H9 (cell line): ENCODE measurements at regions not wholly inside any gene's neighbourhood (a gene's known extent, or its start where the extent isn't known, plus 50 kb on each side); places are given as distances from the start of the nearest gene placed in this dataset.

Experiments used
- DNase-seq: peaks from one replicate; pipeline ENCODE4 v3.0.0-alpha.2; 2017
- H2AFZ ChIP-seq: one replicate; pipeline ENCODE4 v1.6.1; 2013; ENCODE audit warnings: mild to moderate bottlenecking, low read length, control low read depth, moderate library complexity
- H2AK5ac ChIP-seq: 2 replicates; pipeline ENCODE4 v1.6.1; 2013; ENCODE audit warnings: low read length, control low read depth, mixed read lengths; ENCODE audit not compliant: insufficient read length
- H2BK120ac ChIP-seq: one replicate; pipeline ENCODE4 v1.6.1; 2013; ENCODE audit warnings: low read depth, mild to moderate bottlenecking, low read length, control low read depth, inconsistent platforms; ENCODE audit not compliant: poor library complexity, severe bottlenecking
- H2BK12ac ChIP-seq: 2 replicates; pipeline ENCODE4 v1.6.1; 2013; ENCODE audit warnings: low read length, control low read depth, mixed read lengths, low read depth; ENCODE audit not compliant: insufficient read length
- H2BK15ac ChIP-seq: 2 replicates; pipeline ENCODE4 v1.6.1; 2013; ENCODE audit warnings: low read depth, low read length, control low read depth
- H2BK20ac ChIP-seq: one replicate; pipeline ENCODE4 v1.6.1; 2013; ENCODE audit warnings: low read depth, mild to moderate bottlenecking, low read length, control low read depth, inconsistent platforms; ENCODE audit not compliant: poor library complexity, severe bottlenecking
- H2BK5ac ChIP-seq: 2 replicates; pipeline ENCODE4 v1.6.1; 2013; ENCODE audit warnings: low read length, control low read depth, mixed read lengths; ENCODE audit not compliant: insufficient read length
- H3K14ac ChIP-seq: 2 replicates; pipeline ENCODE4 v1.6.1; 2013; ENCODE audit warnings: low read length, control low read depth; ENCODE audit not compliant: insufficient read depth
- H3K18ac ChIP-seq: 2 replicates; pipeline ENCODE4 v1.6.1; 2013; ENCODE audit warnings: low read depth, mild to moderate bottlenecking, mixed read lengths, low read length, control low read depth; ENCODE audit not compliant: insufficient read length
- H3K23ac ChIP-seq: 2 replicates; pipeline ENCODE4 v1.6.1; 2013; ENCODE audit warnings: low read length, control low read depth, mixed read lengths, low read depth; ENCODE audit not compliant: insufficient read length
- H3K23me2 ChIP-seq: 2 replicates; pipeline ENCODE4 v1.6.1; 2013; ENCODE audit warnings: low read depth, mild to moderate bottlenecking, mixed read lengths, low read length, control low read depth; ENCODE audit not compliant: insufficient read length, poor library complexity, severe bottlenecking
- H3K27ac ChIP-seq: 2 replicates; pipeline ENCODE4 v1.5.1; 2013; ENCODE audit warnings: low read length, control low read depth, mixed read lengths, low read depth; ENCODE audit not compliant: insufficient read length
- H3K27me3 ChIP-seq: 2 replicates; pipeline ENCODE4 v1.6.1; 2013; ENCODE audit warnings: low read length, control low read depth, inconsistent platforms; ENCODE audit not compliant: insufficient read depth
- H3K4ac ChIP-seq: 2 replicates; pipeline ENCODE4 v1.6.1; 2013; ENCODE audit warnings: low read depth, mild to moderate bottlenecking, control low read depth, inconsistent platforms, low read length, moderate library complexity
- H3K4me1 ChIP-seq: 2 replicates; pipeline ENCODE4 v1.6.1; 2013; ENCODE audit warnings: low read length, control low read depth, inconsistent platforms; ENCODE audit not compliant: insufficient read depth
- H3K4me2 ChIP-seq: 2 replicates; pipeline ENCODE4 v1.6.1; 2013; ENCODE audit warnings: low read length, control low read depth, mixed read lengths; ENCODE audit not compliant: insufficient read length, insufficient read depth
- H3K56ac ChIP-seq: 2 replicates; pipeline ENCODE4 v1.6.1; 2013; ENCODE audit warnings: low read depth, mild to moderate bottlenecking, mixed read lengths, low read length, control low read depth; ENCODE audit not compliant: insufficient read length
- H3K79me1 ChIP-seq: 2 replicates; pipeline ENCODE4 v1.6.1; 2013; ENCODE audit warnings: low read depth, mild to moderate bottlenecking, moderate library complexity, low read length, control low read depth, inconsistent platforms; ENCODE audit not compliant: insufficient read depth, poor library complexity, severe bottlenecking
- H3K79me2 ChIP-seq: 2 replicates; pipeline ENCODE4 v1.6.1; 2013; ENCODE audit warnings: low read length, control low read depth, inconsistent platforms; ENCODE audit not compliant: insufficient read depth
- H3K9ac ChIP-seq: 2 replicates; pipeline ENCODE4 v1.6.1; 2013; ENCODE audit warnings: low read length, control low read depth, mixed read lengths; ENCODE audit not compliant: insufficient read length; ENCODE audit errors: extremely low read depth
- H3K9me3 ChIP-seq: one replicate; pipeline ENCODE4 v1.6.1; 2013; ENCODE audit warnings: low read depth, low read length, inconsistent platforms; ENCODE audit not compliant: control insufficient read depth
- H3T11ph ChIP-seq: one replicate; pipeline ENCODE4 v1.6.1; 2013; ENCODE audit warnings: mild to moderate bottlenecking, low read length, control low read depth, inconsistent platforms
- H4K20me1 ChIP-seq: one replicate; pipeline ENCODE4 v1.6.1; 2013; ENCODE audit not compliant: control insufficient read depth, insufficient read length, insufficient read depth
- H4K5ac ChIP-seq: 2 replicates; pipeline ENCODE4 v1.6.1; 2013; ENCODE audit warnings: low read depth, mild to moderate bottlenecking, mixed read lengths, low read length, control low read depth; ENCODE audit not compliant: insufficient read length
- H4K8ac ChIP-seq: replicated peaks from 2 replicates; pipeline ENCODE4 v1.6.1; 2013; ENCODE audit warnings: low read length, control low read depth, mixed read lengths, low read depth; ENCODE audit not compliant: insufficient read length
- H4K91ac ChIP-seq: 2 replicates; pipeline ENCODE4 v1.6.1; 2013; ENCODE audit warnings: low read depth, mild to moderate bottlenecking, moderate library complexity, mixed read lengths, low read length, control low read depth; ENCODE audit not compliant: insufficient read length
- H3K27ac Mint-ChIP-seq, 3 experiments: 2 replicates in 2 of 3; 3 replicates in 1 of 3; pipeline ENCODE4 v1.8.0; 2020 to 2021; ENCODE audit warnings: mixed read lengths in 3 of 3, mild to moderate bottlenecking in 1 of 3, moderate library complexity in 1 of 3
- H3K27me3 Mint-ChIP-seq: 2 replicates; pipeline ENCODE4 v1.8.0; 2021; ENCODE audit warnings: low read depth, mild to moderate bottlenecking, moderate library complexity, mixed read lengths
- H3K36me3 Mint-ChIP-seq, 3 experiments: 2 replicates in 2 of 3; 3 replicates in 1 of 3; pipeline ENCODE4 v1.8.0; 2020 to 2021; ENCODE audit warnings: low read depth in 3 of 3, mixed read lengths in 3 of 3; ENCODE audit not compliant: insufficient read depth in 1 of 3
- H3K4me1 Mint-ChIP-seq, 2 experiments: 2 replicates each; pipeline ENCODE4 v1.8.0; 2020; ENCODE audit warnings: mixed read lengths in 2 of 2
- H3K4me3 Mint-ChIP-seq, 2 experiments: 2 replicates in 1 of 2; 3 replicates in 1 of 2; pipeline ENCODE4 v1.8.0; 2020 to 2021; ENCODE audit warnings: mild to moderate bottlenecking in 2 of 2, mixed read lengths in 2 of 2, moderate library complexity in 1 of 2
- H3K9me3 Mint-ChIP-seq, 2 experiments: 2 replicates in 1 of 2; 3 replicates in 1 of 2; pipeline ENCODE4 v1.8.0; 2020; ENCODE audit warnings: mild to moderate bottlenecking in 2 of 2, mixed read lengths in 2 of 2, moderate library complexity in 1 of 2
- WGBS: extraction: QIAGEN DNeasy Blood & Tissue Kit; methylation state at CpG from one replicate; pipeline ENCODE4 v1.1.7; 2013; ENCODE audit warnings: missing lambda C conversion rate, low lambda C conversion rate, mixed read lengths; ENCODE audit not compliant: insufficient read length; ENCODE audit errors: extremely low coverage; 5-methylcytosine and 5-hydroxymethylcytosine counted together
- TF ChIP-seq, protein P1 (sequence below): fragments of 200-600 bp; sonication (generic); conservative IDR thresholded peaks from 3 replicates; pipeline ENCODE4 v1.8.0; 2021; ENCODE audit warnings: antibody characterized with exemption, mild to moderate bottlenecking

GRCh38 chr2:177051278-177051677 is 161.3 kb upstream of the HNRNPA3 start:
- Mint-ChIP-seq H3K9me3 (no peaks in the 10 kb centered on the region), H3K4me1 (no peaks in the 10 kb centered on the region), H3K27ac (no peak overlapping the region), H3K36me3 (no peaks in the 10 kb centered on the region), H3K4me3 (no peak overlapping the region), H3K27me3 (no peaks in the 10 kb centered on the region; the same call in none of the 2 replicates)
- H2BK20ac ChIP-seq = no peak overlapping the region
- H2BK12ac ChIP-seq = no peak overlapping the region
- H3K9ac ChIP-seq = no peak overlapping the region
- no peak overlapping the region for H4K5ac ChIP-seq
- no peaks in the 10 kb centered on the region for H3K23me2 ChIP-seq
- no peak overlapping the region for H3T11ph ChIP-seq
- H2BK120ac ChIP-seq = no peak overlapping the region
- TF ChIP-seq, protein P1, sequence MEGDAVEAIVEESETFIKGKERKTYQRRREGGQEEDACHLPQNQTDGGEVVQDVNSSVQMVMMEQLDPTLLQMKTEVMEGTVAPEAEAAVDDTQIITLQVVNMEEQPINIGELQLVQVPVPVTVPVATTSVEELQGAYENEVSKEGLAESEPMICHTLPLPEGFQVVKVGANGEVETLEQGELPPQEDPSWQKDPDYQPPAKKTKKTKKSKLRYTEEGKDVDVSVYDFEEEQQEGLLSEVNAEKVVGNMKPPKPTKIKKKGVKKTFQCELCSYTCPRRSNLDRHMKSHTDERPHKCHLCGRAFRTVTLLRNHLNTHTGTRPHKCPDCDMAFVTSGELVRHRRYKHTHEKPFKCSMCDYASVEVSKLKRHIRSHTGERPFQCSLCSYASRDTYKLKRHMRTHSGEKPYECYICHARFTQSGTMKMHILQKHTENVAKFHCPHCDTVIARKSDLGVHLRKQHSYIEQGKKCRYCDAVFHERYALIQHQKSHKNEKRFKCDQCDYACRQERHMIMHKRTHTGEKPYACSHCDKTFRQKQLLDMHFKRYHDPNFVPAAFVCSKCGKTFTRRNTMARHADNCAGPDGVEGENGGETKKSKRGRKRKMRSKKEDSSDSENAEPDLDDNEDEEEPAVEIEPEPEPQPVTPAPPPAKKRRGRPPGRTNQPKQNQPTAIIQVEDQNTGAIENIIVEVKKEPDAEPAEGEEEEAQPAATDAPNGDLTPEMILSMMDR = no peak
- DNase-seq = no peak
- no CpG with 5 or more reads among the region's 1 CpG for WGBS
- no peak overlapping the region for H2AK5ac ChIP-seq
- no peak overlapping the region for H3K56ac ChIP-seq
- no peaks in the 10 kb centered on the region for H3K27me3 ChIP-seq
- H3K79me2 ChIP-seq = no peaks in the 10 kb centered on the region
- H3K4me1 ChIP-seq = no peaks in the 10 kb centered on the region; the same call in 1 of the 2 replicates
- no peak overlapping the region for H3K4me2 ChIP-seq
- H4K8ac ChIP-seq = no peak overlapping the region
- H2AFZ ChIP-seq = no peak overlapping the region
- H4K20me1 ChIP-seq = no peaks in the 10 kb centered on the region
- H4K91ac ChIP-seq = no peak overlapping the region
- H3K27ac ChIP-seq = no peak overlapping the region
- H3K9me3 ChIP-seq = no peaks in the 10 kb centered on the region
- H3K14ac ChIP-seq = no peak overlapping the region
- H3K4ac ChIP-seq = no peak overlapping the region
- no peak overlapping the region for H2BK15ac ChIP-seq
- no peaks in the 10 kb centered on the region for H3K79me1 ChIP-seq
- no peak overlapping the region for H2BK5ac ChIP-seq
- no peak overlapping the region for H3K23ac ChIP-seq
- H3K18ac ChIP-seq = no peak overlapping the region
